Right atrium auricular region (tissue), 2 donors: ENCODE measurements at regions not wholly inside any gene's neighbourhood (a gene's known extent, or its start where the extent isn't known, plus 50 kb on each side); places are given as distances from the start of the nearest gene placed in this dataset.

Experiments
- DNase-seq: peaks from one replicate; pipeline ENCODE4 v3.0.0-alpha.2; 2019; ENCODE audit warnings: low spot score
- H3K27ac ChIP-seq, 2 donors: fragments of 200-600 bp; sonication (generic); 1 replicate in 1 of 2; 2 replicates in 1 of 2; pipeline ENCODE4 v1.5.1; 2016 to 2019
- H3K27me3 ChIP-seq, 2 donors: fragments of 200-600 bp; sonication (generic); one replicate each; pipeline versions ENCODE4 v1.5.1 to v1.6.0; 2017 to 2019
- H3K36me3 ChIP-seq: fragments of 200-600 bp; sonication (generic); one replicate; pipeline ENCODE4 v1.5.1; 2016
- H3K4me1 ChIP-seq, 2 donors: fragments of 200-600 bp; sonication (generic); one replicate each; pipeline versions ENCODE4 v1.5.1 to v1.6.0; 2017 to 2019
- H3K4me3 ChIP-seq, 2 donors: fragments of 200-600 bp; sonication (generic); 1 replicate in 1 of 2; 2 replicates in 1 of 2; pipeline ENCODE4 v1.5.1; 2017 to 2019; ENCODE audit warnings: mild to moderate bottlenecking in 1 of 2, moderate library complexity in 1 of 2
- H3K9me3 ChIP-seq, 2 donors: fragments of 200-600 bp; sonication (generic); one replicate each; pipeline ENCODE4 v1.5.1; 2019
- TF ChIP-seq, protein P1 (sequence below), 2 donors: fragments of 200-600 bp; sonication (generic); IDR thresholded peaks; one replicate each; pipeline ENCODE4 v1.5.1; 2019; ENCODE audit warnings: antibody characterized with exemption in 2 of 2

DNA sequence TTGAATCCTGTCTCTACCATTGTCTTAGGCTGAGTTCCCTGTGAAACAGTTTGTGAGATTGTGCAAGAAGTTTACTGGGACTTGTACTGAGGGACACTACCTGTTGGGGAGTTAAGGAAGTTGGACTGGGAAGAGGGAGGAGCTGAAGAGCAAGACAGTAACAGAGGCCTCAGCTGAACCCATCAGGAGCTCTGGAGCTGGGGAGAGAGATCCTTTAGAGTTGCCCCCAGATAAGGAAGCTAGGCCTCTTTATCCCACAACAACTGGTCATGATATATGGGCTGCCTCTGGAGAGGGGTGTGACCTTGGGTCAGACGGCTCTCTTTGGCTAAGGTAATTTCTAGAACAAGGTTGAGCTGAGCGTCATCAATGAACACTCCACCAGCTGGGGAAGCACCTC lies 137.8 kb upstream of the SLC4A4 start:
- Histone ChIP-seq H3K9me3 (no peaks in the 10 kb centered on the region), H3K36me3 (no peaks in the 10 kb centered on the region), H3K4me3 (no peak overlapping the region), H3K27ac (no peak overlapping the region), H3K27me3 (no peaks in the 10 kb centered on the region), H3K4me1 (peaks cover 0 to 4% of the 10 kb centered on the region in 2 donors)
- DNase-seq = no peak
- TF ChIP-seq, protein P1, sequence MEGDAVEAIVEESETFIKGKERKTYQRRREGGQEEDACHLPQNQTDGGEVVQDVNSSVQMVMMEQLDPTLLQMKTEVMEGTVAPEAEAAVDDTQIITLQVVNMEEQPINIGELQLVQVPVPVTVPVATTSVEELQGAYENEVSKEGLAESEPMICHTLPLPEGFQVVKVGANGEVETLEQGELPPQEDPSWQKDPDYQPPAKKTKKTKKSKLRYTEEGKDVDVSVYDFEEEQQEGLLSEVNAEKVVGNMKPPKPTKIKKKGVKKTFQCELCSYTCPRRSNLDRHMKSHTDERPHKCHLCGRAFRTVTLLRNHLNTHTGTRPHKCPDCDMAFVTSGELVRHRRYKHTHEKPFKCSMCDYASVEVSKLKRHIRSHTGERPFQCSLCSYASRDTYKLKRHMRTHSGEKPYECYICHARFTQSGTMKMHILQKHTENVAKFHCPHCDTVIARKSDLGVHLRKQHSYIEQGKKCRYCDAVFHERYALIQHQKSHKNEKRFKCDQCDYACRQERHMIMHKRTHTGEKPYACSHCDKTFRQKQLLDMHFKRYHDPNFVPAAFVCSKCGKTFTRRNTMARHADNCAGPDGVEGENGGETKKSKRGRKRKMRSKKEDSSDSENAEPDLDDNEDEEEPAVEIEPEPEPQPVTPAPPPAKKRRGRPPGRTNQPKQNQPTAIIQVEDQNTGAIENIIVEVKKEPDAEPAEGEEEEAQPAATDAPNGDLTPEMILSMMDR (IDR thresholded peaks at IDR 0.05) = no peak

DNA sequence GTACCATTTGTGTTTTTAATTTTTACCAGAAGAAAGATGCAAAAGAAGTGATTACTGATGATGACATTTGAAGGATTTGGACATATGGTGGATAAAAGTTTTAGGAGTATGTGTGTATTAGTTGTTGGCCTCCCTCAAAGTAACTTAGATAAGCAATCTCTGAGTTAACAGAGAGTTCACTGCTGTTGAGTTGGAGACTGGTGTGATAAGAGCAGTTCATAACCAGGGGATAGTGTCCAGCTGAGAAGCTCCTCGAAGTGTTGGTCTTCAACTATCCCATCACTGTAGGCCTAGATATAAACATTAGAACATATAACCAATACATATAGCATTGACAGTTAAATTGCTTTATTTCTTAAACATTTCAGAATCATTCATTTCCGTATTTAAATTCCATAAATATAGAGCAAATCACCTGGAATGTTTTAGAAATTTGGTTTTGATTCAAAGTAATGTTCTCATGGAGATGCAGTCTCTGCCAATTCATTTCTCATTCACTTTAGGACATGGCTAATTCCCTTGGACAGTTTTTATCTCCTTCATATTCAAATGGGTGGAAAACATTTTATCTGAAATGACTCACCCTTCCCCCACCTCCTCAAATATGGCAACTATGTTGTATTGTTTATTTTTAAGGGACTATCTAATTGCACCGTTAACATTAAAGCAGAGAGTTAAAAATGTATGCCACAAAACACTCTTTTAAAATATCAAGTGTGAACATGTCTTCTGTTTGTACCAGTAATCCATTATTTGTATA lies 136.8 kb upstream of the SLC4A4 start:
- TF ChIP-seq, protein P1 (IDR thresholded peaks at IDR 0.05) = no peak
- DNase-seq = no peak
- H3K4me1 ChIP-seq = peaks cover 0 to 4% of the 10 kb centered on the region in 2 donors
- H3K4me3 ChIP-seq = no peak overlapping the region
- H3K27me3 ChIP-seq = no peaks in the 10 kb centered on the region
- no peaks in the 10 kb centered on the region for H3K9me3 ChIP-seq
- H3K36me3 ChIP-seq = no peaks in the 10 kb centered on the region
- no peak overlapping the region for H3K27ac ChIP-seq

DNA sequence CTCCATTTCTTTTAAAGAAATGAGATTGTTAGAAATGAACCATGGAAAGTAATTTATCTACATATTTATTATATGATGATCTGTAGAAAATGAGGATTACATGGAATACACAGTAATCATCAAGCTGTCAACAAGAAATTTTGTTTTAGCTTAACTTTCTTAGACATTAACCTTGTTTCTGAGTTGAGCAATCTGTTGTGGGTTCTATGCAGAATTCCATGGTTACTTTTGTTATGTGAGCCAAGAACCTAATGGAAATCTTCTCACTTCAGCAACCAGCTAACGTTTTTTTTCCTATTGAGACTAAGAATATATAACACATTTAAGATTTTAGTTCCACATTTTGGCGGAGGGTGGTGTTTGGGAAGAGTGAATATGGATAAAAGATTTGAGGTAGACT lies 136.1 kb upstream of the SLC4A4 start:
- TF ChIP-seq, protein P1 (IDR thresholded peaks at IDR 0.05) = no peak
- Histone ChIP-seq H3K36me3 (no peaks in the 10 kb centered on the region), H3K27me3 (no peaks in the 10 kb centered on the region), H3K9me3 (no peaks in the 10 kb centered on the region), H3K4me1 (peaks cover 0 to 4% of the 10 kb centered on the region in 2 donors), H3K27ac (no peak overlapping the region), H3K4me3 (no peak overlapping the region)
- no peak for DNase-seq

DNA sequence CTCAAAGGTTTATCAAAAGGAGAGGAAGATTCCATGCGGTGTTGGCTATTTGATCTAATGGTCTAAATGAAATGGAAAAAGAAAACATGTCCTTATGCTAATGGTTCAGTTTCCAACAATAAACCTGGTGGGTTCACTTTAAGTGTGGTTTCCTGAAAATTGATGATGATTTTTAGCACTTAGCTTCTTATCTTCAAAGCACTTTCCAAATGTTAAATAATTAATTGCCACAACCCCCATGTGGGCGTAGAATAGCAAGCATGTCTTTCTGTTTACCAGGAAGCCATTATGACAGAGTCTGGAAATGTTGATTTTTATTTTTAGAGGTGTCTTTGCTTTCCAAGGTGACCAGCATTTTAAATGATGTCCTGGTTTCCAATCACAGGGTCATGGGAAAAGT lies 134.8 kb upstream of the SLC4A4 start:
- Histone ChIP-seq H3K9me3 (no peaks in the 10 kb centered on the region), H3K36me3 (no peaks in the 10 kb centered on the region), H3K27me3 (no peaks in the 10 kb centered on the region), H3K27ac (no peak overlapping the region), H3K4me3 (no peak overlapping the region), H3K4me1 (peaks cover 0 to 4% of the 10 kb centered on the region in 2 donors)
- no peak for DNase-seq
- TF ChIP-seq, protein P1 (IDR thresholded peaks at IDR 0.05) = no peak

DNA sequence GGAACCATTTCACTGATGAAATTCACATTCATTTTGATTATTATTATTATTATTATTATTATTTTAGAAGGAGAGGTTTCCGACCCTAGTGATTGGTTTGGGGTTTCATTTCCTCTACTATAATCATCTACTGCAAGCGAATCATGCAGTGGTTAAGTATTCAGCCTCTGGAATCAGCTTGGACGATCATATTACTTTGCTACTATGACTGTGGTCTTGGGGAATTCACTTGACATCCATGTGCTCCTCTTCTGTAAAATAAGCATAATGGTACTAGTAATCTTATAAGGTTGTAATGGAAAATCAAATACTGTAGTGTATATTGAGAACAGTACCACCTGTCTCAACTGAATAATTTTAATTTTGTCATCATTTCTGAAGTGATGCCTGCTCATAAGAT lies 132.1 kb upstream of the SLC4A4 start:
- Histone ChIP-seq H3K4me3 (no peak overlapping the region), H3K9me3 (no peaks in the 10 kb centered on the region), H3K27ac (no peak overlapping the region), H3K4me1 (peaks cover 0 to 6% of the 10 kb centered on the region in 2 donors), H3K27me3 (no peaks in the 10 kb centered on the region), H3K36me3 (no peaks in the 10 kb centered on the region)
- TF ChIP-seq, protein P1 (IDR thresholded peaks at IDR 0.05) = no peak
- DNase-seq = no peak

DNA sequence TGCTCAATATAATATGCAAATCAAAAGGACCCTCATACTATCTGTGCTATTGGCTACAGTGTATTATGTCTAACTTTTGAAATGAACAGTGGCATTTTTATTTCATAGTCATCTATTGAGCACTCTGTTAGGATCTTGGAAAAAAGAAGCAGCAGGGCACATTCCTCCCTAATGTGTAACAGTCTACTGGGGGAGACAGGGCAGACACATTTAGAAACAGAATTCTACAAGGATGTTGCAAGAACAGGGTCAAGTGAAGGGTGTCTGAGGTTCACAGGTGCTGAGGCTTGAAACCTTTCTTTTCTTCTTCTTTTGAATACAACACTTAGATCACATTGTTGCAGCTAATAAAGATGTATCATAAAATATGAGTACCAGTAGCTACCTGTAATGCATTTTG lies 129.7 kb upstream of the SLC4A4 start:
- no peak for DNase-seq
- no peak overlapping the region for H3K27ac ChIP-seq
- H3K4me3 ChIP-seq = no peak overlapping the region
- peaks cover 0 to 10% of the 10 kb centered on the region in 2 donors for H3K4me1 ChIP-seq
- H3K27me3 ChIP-seq = no peaks in the 10 kb centered on the region
- no peaks in the 10 kb centered on the region for H3K36me3 ChIP-seq
- TF ChIP-seq, protein P1 (IDR thresholded peaks at IDR 0.05) = no peak
- no peaks in the 10 kb centered on the region for H3K9me3 ChIP-seq
